GM19324 (cell line): ENCODE measurements at regions not wholly inside any gene's neighbourhood (a gene's known extent, or its start where the extent isn't known, plus 50 kb on each side); places are given as distances from the start of the nearest gene placed in this dataset.

Experiments used
- ATAC-seq: cut with Tn5 transposase; IDR thresholded peaks from one replicate; pipeline ENCODE4 v1.9.1; 2021; ENCODE audit warnings: mild to moderate bottlenecking, moderate library complexity; ENCODE audit not compliant: unreplicated experiment, low FRiP score

DNA sequence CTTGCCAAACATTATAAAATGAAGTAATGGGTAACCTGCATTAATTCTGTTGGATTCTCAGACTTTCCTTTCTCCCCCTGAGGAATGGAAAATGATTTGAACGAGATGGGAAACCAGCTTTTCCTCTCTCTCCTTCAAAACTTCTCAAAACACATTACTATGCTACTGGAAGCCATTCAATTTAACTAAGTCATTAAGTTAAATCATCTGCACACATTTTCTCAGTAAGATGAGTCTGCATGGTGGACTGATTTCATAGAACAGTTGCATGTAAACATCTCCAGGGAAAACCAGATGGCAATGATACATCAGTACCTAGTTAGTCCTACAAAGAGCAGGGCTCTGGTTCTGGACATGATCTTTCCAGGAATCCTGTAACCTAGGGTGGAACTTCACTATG, 59.9 kb downstream of the BMP4 start:
- ATAC-seq, result no peak

DNA sequence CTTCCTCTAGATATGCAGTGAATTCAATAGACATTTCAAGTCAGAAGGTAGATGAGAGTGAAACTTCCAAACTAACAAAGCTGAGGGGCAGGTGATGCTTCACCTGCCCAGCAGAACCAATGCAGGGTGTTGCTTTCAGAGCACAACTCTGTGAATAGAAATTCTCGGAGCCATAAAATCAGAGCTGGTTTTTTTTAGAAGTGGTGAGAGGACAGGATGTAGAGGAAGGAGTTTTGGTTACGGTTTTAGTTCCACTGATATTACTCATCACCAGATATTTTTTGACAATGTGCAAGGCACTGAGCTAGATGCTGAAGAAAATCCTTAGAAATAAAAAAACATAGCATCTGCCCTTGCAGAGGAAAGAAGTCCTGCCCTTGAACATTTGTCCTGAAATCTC, 62.2 kb downstream of the BMP4 start:
- peak; percentile 67 for ATAC-seq

DNA sequence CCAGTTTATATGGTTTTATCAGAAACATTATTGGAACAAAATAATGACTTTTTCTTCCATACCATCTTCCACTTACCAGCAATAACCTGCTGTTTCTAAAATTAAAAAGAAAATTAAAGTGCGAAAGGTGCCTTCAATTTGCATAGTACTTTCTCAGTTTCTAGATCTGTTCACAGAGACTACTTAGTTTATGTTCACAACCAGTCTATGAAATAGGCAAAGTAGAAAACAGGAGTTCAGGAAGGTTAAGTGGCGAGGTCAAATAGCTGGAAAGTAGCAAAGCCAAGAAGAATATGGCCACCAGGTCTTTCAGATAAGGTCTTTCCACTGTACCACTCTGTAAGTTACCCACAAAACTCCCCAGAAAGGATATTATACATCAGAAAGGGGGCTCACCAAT, 63.3 kb downstream of the BMP4 start:
- ATAC-seq, result no peak

DNA sequence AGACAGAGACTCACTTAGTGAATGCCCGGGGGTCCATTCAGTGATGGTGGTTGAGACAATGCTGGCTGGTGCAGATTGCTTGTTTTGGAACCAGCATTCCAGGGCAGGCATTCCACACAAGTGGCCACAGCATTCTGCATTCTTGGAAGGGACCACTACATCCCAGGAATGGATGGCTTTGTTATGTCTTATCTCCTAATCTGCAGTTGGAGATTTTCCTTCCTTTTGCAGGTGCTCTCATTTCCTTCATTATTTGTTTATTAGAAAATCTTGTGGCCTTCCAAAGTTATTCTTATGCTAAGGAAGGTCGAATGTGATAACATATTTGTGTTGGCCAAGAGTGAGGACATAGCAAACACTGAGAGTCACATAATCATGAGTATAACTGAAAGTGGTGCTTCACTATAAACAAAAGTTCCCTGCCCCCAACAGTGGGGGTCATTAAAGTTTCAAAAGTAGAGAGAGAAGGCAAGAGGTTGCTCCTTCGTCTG, 66.0 kb downstream of the BMP4 start:
- ATAC-seq, result no peak

DNA sequence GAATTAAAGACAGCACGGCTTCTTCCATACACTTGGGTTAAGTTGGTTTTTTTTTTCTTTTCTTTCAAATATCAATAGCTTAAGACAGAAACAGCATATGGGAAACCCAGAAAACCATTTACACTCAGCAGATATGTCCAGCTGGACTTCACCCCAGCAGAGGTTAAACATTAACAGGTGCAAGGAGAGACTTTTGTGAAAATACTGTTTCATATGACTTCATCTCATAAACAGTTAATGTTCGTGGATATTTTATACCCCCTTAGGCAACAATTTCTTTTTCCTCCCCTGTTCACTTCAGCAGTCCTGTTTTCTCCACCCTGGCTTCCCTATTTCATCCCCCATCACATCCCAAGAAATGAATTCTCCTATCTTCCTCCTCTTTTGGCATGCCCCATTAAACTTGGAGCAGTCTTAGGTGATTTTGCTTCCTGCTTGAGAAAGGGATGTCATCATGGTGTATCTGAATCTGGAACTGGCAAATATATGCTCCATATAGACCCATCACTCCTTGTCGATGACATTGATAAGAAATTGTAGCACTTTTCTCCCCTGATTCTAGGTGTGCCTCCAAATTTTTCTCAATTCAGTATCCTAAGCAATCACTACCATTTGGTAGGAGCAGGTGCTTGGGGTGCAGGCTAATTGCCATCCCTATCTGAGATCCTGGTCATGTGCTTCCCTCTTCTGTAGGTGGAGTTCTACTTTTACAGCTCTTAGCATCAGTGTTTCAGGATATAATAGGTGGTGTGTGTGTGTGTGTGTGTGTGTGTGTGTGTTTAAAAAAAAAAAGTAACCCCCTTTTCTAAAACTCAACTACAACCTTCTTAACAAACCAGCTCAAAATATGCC, 67.9 kb downstream of the BMP4 start:
- ATAC-seq, result no peak

DNA sequence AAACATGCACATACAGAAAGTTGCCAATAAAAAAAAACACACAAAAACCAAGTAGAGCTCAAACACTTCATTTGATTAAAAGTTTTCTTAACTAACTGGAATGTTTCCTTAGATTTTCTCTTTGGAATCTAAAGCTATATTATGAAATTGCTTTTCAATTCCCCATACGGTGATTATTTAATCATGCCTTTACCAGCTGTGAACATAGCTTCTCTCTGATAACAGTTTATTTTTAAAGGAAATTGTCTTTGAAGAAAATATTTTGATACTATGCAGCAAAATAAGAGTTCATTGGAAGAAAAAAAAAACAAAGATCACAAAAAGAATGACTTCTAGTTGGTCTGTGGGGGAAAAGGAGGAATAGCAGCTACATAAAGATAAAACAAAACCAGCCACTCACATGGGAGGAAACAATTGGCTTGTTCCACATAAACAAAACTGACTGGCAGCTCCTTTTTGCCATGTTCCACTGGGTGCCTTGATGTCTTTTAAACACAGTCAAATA, 71.4 kb downstream of the BMP4 start:
- no peak for ATAC-seq

DNA sequence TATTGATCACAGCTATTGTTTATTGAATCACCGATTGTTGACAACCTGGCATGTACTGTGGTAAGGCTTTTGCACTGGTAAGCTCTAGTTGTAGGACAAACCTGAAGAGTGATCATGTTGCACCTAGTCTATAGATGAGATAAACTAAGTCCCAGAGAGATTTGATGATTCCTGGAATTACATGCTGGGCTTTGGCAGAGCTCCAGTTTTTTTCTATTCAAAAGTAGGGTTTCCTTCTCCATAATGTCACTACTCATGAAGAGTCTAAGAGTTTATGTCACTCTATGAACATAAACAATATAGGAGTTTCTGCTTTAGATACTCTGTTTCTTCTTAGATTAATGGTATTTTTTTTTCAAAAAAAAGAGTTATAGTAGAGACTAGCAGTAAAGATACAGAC, 72.0 kb downstream of the BMP4 start:
- no peak for ATAC-seq

DNA sequence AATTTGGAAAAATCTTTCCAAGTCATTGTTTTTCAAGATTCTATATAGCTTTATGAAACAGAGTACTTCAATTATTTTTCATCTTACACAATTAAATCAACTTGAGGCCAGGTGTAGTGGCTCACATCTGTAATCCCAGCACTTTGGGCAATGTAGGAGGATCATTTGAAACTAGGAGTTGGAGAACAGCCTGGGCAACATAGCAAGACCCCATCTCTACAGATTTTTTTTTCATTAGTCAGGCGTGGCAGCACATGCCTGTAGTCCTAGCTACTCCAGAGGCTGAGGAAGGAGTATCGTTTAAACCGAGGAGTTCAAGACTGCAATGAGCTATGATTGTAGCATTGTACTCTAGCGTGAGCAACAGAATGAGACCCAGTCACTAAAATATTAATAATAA, 72.9 kb downstream of the BMP4 start:
- ATAC-seq, result no peak

DNA sequence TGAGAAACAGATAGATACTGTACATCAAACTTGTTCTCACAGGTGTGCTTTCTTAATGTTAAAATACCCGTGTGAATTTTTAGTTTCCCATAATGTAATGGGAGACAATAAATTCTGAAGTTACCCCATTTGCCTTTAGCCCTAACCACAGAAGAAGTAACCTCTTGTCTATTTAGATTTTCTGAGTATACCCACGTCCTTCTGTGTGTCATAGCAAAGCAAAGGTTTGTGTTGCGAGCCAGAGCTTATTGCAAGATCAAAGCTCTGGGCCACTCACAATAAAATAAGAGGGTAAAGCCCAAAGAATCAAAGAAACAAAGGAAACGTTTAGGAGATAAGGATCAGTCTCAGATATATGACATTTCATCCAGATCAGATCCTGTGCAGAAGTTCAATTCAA, 73.9 kb downstream of the BMP4 start:
- no peak for ATAC-seq

DNA sequence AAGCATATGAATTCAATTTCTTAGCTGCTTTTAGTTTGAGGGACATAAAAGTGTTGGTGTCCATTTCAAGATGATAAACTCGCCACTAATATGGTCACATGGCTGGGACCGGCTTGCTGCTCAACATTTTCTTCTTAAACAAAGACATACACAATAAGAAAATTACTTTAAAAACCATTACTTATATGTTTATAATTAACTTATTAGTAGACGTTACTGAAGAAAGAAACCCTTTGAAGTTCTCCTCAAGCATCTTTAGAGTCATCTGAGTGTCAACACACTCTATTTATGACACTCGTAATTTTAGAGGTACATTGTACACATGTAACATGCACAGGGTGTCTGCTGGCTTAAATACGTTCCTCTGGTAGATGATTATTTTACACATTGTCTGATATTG, 74.7 kb downstream of the BMP4 start:
- no peak for ATAC-seq

DNA sequence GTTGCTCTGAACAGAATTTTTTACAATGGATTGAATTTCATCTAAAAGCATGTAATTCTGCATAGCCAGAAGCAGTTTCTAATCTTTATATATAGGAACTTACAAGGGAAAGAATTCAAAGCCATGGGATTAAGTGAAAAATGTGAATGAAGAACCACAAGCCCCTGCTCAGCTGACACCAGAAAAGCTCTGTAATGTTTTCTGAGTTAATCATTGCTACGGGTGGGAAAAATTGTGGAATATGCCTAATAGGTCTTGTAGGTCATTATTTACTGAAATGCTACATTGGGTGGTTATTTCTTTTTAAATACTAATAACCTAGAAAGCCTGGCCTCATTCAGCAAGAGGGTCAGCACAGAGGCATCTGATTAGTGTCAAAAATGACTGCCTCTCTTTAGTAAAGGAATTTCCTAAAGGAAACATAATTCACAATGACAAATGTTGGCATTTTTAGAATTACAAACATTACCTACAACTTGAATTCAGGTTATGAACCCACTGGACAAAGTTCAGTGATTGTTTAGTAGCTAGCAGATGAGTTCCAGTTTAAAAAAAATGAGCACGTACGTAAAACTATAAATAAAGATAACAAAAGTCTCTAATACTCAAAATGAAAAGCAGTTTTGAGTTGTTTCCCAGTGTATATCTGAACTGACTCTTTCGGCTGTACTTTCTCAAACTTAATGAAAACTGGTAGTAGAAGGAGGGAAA, 75.3 kb downstream of the BMP4 start:
- ATAC-seq, result no peak

- no peak for ATAC-seq
Measured at GRCh38 chr14:53880761-53881160, 75.9 kb downstream of the BMP4 start.

DNA sequence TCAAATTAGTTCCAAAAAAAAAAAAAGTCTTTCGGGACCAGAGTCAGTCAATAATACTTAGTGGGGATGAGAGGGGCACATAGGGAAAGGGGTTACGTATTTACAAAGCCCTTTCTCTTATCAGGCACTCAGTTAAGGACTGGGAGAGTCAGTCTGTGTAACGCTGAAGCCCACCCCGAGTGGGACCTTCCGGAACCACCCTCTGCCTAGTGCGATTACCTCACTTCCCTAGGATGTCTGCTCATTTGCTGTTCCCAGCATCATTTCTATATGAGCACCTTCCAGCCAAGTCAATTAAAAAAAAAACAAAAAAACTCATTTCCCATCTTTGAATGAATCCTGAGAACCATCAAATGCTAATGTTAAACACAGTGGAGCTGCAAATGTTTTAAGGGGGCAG, 76.9 kb downstream of the BMP4 start:
- no peak for ATAC-seq

DNA sequence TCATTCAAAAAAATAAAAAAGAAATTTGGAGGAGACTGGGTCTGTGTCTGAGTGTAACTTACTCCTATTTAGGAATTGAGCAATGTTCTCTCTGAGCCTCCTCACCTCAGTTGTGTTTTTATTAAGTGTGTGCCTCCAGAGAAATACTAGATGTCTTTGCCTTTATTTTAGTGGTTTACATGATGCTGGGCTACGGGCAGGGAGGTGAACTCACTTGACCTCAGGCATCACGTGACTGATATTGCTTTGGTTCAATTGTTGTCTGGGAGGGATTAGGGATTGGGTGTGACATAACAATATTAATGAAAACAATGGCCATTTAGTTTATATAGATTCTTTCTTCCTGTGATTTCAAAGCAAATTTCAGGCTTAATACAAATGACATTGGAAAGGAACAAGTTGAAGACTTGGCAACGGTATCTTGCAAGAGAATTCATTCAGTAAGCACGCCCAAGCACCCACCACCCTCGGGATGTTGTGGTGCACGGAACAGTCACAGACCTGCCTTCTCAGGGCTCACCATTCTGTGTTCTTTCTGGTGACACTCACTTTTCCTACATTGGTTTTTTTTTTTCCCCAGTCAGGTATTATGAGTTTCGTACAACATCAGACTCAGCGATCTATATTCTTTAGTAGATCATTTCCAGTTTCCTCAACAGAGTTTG, 77.5 kb downstream of the BMP4 start:
- no peak for ATAC-seq

- ATAC-seq, result no peak
Measured at GRCh38 chr14:53875324-53875897, 81.2 kb downstream of the BMP4 start.

DNA sequence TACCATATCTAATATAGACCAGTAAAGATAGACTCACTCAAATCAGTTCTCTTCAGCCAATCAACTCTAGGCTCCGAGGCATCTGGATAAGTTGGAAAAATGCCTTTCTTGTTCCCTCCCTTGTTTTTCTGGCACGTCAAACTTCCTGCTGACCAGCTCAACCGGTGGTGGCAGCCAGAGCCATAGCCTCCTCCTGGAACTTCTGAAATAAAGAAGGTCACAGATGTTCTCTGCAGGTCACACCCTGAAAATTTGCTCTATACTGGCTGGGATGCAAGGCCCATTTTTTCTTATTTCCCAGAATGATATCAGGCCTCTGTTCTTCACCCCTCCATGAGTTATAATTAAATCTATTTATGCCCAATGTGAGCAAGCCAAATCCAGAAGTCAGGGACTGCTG, 81.9 kb downstream of the BMP4 start:
- ATAC-seq, result no peak

DNA sequence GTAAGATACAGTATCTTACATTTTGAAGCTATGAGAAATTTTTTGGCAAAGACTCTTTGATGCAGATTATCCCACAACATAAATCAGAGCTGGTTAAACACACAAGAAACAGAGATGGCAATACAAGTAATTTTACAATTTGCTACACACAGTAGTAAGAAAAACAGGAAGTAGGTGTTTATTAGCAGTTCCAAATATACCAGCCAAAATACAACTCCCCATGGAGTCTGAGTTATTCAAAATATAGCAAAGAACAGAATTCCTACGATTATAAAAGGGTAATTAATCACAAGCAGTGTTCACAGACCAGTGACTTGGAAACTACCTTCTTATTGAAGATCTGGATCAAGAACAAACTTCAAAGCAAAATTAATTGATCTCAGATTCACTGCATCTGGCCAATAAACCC, 83.9 kb downstream of the BMP4 start:
- no peak for ATAC-seq

GRCh38 chr14:53871951-53872350, 84.7 kb downstream of the BMP4 start:
- ATAC-seq, result no peak

DNA sequence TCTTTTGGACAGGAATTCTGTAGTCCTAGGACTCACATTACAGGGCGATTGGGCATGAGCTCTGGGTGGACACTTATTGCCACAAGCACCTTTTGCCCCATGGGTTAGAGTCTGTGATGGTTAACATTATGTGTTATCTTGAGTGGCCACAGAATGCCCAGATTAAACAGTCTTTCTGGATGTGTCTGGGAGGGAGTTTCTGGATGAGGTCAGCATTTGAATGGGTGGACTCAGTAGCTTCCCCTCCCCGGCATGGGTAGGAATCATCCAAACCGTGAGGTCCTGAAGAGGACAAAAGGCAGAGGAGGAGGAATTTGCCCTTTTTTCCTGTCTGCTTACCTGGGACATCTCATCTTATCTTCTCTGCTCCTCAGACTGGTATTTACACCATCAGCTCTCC, 85.6 kb downstream of the BMP4 start:
- no peak for ATAC-seq

- no peak for ATAC-seq
Measured at GRCh38 chr14:53865711-53866110, 90.9 kb downstream of the BMP4 start.

GRCh38 chr14:53861781-53862180, 94.8 kb downstream of the BMP4 start:
- no peak for ATAC-seq
